IMR-90 (cell line): ENCODE measurements at regions not wholly inside any gene's neighbourhood (a gene's known extent, or its start where the extent isn't known, plus 50 kb on each side); places are given as distances from the start of the nearest gene placed in this dataset.

Experiments used
- CEBPB ChIP-seq: IDR thresholded peaks from 2 replicates; pipeline ENCODE4 v1.6.1; 2012; ENCODE audit warnings: low read depth, low read length, improper control_type of control experiment
- FOS ChIP-seq: fragments of 150-350 bp; IDR thresholded peaks from 2 replicates; pipeline ENCODE4 v1.6.1; 2016; ENCODE audit warnings: low read depth, low read length
- MAFK ChIP-seq: IDR thresholded peaks from 2 replicates; pipeline ENCODE4 v1.6.1; 2012; ENCODE audit warnings: low read depth, low read length, improper control_type of control experiment
- MAZ ChIP-seq: IDR thresholded peaks from 2 replicates; pipeline ENCODE4 v1.6.1; 2012; ENCODE audit warnings: low read depth, mild to moderate bottlenecking, low read length, improper control_type of control experiment, moderate library complexity, borderline replicate concordance
- MXI1 ChIP-seq: IDR thresholded peaks from 2 replicates; pipeline ENCODE4 v1.6.1; 2012; ENCODE audit warnings: low read depth, mild to moderate bottlenecking, low read length, moderate library complexity, borderline replicate concordance
- NFE2L2 ChIP-seq: fragments of 150-350 bp; IDR thresholded peaks from 2 replicates; pipeline ENCODE4 v1.6.1; 2016; ENCODE audit warnings: low read depth, mild to moderate bottlenecking, low read length
- POLR2A ChIP-seq: IDR thresholded peaks from 2 replicates; pipeline ENCODE4 v1.6.1; 2012; ENCODE audit warnings: mild to moderate bottlenecking, low read depth, low read length
- RAD21 ChIP-seq: IDR thresholded peaks from 2 replicates; pipeline ENCODE4 v1.6.1; 2012; ENCODE audit warnings: low read length, improper control_type of control experiment
- RFX5 ChIP-seq: IDR thresholded peaks from 2 replicates; pipeline ENCODE4 v1.8.0; 2012; ENCODE audit warnings: low read depth, mild to moderate bottlenecking, low read length, moderate library complexity
- SMC3 ChIP-seq: fragments of 150-350 bp; IDR thresholded peaks from 2 replicates; pipeline ENCODE4 v1.6.1; 2016; ENCODE audit warnings: low read depth, mild to moderate bottlenecking, antibody characterized with exemption, low read length, moderate library complexity
- TF ChIP-seq, protein P1 (sequence below): conservative IDR thresholded peaks from 2 replicates; pipeline ENCODE4 v1.5.1; 2012; ENCODE audit warnings: mild to moderate bottlenecking, low read depth, low read length, improper control_type of control experiment

DNA sequence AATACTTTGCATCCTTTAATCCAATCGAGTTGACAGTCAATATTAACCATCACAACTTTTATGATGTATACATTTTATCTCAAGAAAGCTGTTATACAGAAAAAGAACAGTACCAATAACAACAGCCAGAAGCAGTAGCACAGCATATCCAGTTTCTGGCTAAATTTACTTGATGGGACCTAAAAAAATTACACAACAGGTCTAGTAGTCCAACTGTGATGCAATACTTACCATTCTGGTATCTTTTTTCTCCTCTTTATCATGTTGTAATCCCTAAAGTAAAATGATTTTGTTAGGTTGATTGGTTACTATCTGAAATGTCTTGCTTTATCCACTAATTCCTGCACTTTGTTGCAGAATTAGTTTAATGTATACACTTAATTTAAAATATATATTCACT, 1150.6 kb downstream of the FAT4 start:
- TF ChIP-seq SMC3 (no peak), POLR2A (no peak), MAFK (no peak), MXI1 (no peak), NFE2L2 (no peak), RAD21 (no peak), FOS (no peak), MAZ (no peak), CEBPB (peak; percentile 81), RFX5 (no peak)
- TF ChIP-seq, protein P1, sequence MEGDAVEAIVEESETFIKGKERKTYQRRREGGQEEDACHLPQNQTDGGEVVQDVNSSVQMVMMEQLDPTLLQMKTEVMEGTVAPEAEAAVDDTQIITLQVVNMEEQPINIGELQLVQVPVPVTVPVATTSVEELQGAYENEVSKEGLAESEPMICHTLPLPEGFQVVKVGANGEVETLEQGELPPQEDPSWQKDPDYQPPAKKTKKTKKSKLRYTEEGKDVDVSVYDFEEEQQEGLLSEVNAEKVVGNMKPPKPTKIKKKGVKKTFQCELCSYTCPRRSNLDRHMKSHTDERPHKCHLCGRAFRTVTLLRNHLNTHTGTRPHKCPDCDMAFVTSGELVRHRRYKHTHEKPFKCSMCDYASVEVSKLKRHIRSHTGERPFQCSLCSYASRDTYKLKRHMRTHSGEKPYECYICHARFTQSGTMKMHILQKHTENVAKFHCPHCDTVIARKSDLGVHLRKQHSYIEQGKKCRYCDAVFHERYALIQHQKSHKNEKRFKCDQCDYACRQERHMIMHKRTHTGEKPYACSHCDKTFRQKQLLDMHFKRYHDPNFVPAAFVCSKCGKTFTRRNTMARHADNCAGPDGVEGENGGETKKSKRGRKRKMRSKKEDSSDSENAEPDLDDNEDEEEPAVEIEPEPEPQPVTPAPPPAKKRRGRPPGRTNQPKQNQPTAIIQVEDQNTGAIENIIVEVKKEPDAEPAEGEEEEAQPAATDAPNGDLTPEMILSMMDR = no peak
